A549 (cell line): ENCODE measurements at regions not wholly inside any gene's neighbourhood (a gene's known extent, or its start where the extent isn't known, plus 50 kb on each side); places are given as distances from the start of the nearest gene placed in this dataset.

ENCODE experiments used
- CBX8 ChIP-seq: fragments of 200-600 bp; sonication (generic); IDR thresholded peaks from 2 replicates; pipeline ENCODE4 v1.6.1; 2016
- CEBPB ChIP-seq, 2 experiments: fragments of >200 bp in 1 of 2; sonication (Bioruptor Twin) in 1 of 2; formaldehyde crosslinking in 1 of 2; IDR thresholded peaks; 2 replicates each; pipeline ENCODE4 v1.6.1; 2012 to 2016
- CHD2 ChIP-seq: fragments of 150-350 bp; IDR thresholded peaks from 2 replicates; pipeline ENCODE4 v1.6.1; 2014; ENCODE audit warnings: low read length; ENCODE audit not compliant: partially characterized antibody
- CTCF ChIP-seq: fragments of >200 bp; sonication (Bioruptor Twin); formaldehyde crosslinking; IDR thresholded peaks from 3 replicates; pipeline ENCODE4 v1.5.1; 2016
- E2F6 ChIP-seq: IDR thresholded peaks from 2 replicates; pipeline ENCODE4 v1.6.1; 2012; ENCODE audit warnings: low read depth, borderline replicate concordance
- ELK1 ChIP-seq: fragments of 150-350 bp; IDR thresholded peaks from 2 replicates; pipeline ENCODE4 v1.6.1; 2014; ENCODE audit warnings: low read depth, mild to moderate bottlenecking, low read length
- KDM1A ChIP-seq: fragments of 200-600 bp; sonication (generic); IDR thresholded peaks from 2 replicates; pipeline ENCODE4 v1.6.1; 2016; ENCODE audit warnings: low read depth, mild to moderate bottlenecking
- KDM5A ChIP-seq: fragments of 200-600 bp; sonication (generic); IDR thresholded peaks from 2 replicates; pipeline ENCODE4 v1.6.1; 2016; ENCODE audit warnings: antibody characterized with exemption, mild to moderate bottlenecking
- MAX ChIP-seq: IDR thresholded peaks from 2 replicates; pipeline ENCODE4 v1.6.1; 2012
- MAZ ChIP-seq: fragments of 150-350 bp; IDR thresholded peaks from 2 replicates; pipeline ENCODE4 v1.6.1; 2014; ENCODE audit warnings: antibody characterized with exemption, low read depth, low read length, borderline replicate concordance
- MYC ChIP-seq: IDR thresholded peaks from 2 replicates; pipeline ENCODE4 v1.6.1; 2012; ENCODE audit warnings: mild to moderate bottlenecking, inconsistent platforms, low read length, improper control_type of control experiment, borderline replicate concordance
- POLR2A ChIP-seq: IDR thresholded peaks from 2 replicates; pipeline ENCODE4 v1.6.1; 2012; ENCODE audit warnings: mild to moderate bottlenecking, low read length
- RAD21 ChIP-seq, 2 experiments: fragments of >200 bp in 1 of 2; sonication (Bioruptor Twin) in 1 of 2; formaldehyde crosslinking in 1 of 2; IDR thresholded peaks in 1 of 2; conservative IDR thresholded peaks in 1 of 2; 2 replicates in 1 of 2; 3 replicates in 1 of 2; pipeline ENCODE4 v1.6.1; 2012 to 2018; ENCODE audit warnings: inconsistent platforms in 1 of 2
- USF2 ChIP-seq: fragments of 450-650 bp; IDR thresholded peaks from 2 replicates; pipeline ENCODE4 v1.6.1; 2014; ENCODE audit warnings: antibody characterized with exemption

- TF ChIP-seq CHD2 (no peak), CTCF (no peak), CEBPB (IDR thresholded peaks at IDR 0.05) (no peak), KDM1A (no peak), ELK1 (no peak), CBX8 (no peak), USF2 (no peak), MYC (no peak), MAZ (no peak), RAD21 (conservative IDR thresholded peaks at IDR 0.05 in 1 of 2, IDR thresholded peaks at IDR 0.05 in 1 of 2) (no peak), MAX (no peak), KDM5A (no peak), POLR2A (no peak), E2F6 (no peak)
Measured at GRCh38 chr21:16086936-16087335, 357.2 kb downstream of the USP25 start.
